SHP77 (cell line): ENCODE measurements at regions not wholly inside any gene's neighbourhood (a gene's known extent, or its start where the extent isn't known, plus 50 kb on each side); places are given as distances from the start of the nearest gene placed in this dataset.
"Not testable (repeated sequence)": the region's sequence is repeated elsewhere in the genome, so short reads cannot be mapped to it uniquely, and the experiment has no call there.

ENCODE experiments used
- DNase-seq, 2 experiments: peaks; one replicate each; lab custom pipeline; 2025; lab: John Stamatoyannopoulos, UW

DNA sequence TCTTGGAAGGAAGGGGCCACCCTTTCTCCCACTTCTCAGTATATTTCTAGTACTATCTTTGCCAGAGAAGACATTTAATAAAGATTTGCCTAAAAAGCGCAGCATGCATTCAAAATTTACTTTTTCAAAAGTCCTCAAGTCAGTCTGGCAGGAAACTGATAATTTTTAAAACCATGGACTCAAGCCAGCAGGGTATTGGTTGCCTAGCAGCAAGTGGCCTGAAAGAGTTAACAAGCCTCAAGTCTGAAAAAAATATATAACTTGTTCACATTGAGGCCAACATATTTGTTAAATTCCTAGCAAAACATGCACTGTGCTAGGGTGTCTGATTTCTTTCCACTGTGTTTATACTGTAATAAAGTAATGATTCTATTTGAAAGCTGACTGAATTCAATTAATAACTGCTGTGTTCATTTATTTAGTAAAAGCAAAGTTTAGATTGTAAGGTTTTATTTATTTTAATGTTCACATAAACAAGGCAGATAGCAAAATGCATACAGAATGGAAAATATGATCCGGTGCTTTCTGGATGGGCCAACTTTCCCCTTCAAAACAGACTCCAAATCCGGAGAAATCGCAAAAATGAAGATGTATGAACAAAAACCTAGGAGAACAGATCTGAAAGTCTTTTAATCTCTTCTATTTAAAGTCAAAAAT lies 218.5 kb upstream of the FGF13 start:
- DNase-seq, result no peak

GRCh38 chrX:138928737-138929459 lies 217.4 kb upstream of the FGF13 start:
- DNase-seq, result no peak

DNA sequence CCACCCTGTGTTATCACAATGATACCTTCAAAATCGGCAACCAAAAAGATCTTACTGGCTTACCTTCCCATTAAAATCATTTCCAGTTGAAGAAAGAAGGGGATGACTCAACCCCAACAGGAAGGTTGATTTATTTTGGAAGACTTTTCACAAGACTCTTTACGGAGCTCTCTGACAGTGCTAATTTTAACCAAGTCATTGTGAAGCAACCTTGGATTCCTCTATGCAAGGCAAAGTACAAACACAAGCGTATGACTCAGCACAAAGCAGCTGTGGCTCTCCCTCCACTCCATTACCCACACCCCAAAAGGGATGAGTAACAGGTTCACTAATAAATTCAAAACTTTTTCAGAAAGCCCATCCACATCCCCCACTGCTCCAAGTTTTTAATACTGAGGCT lies 213.8 kb upstream of the FGF13 start:
- no peak for DNase-seq

DNA sequence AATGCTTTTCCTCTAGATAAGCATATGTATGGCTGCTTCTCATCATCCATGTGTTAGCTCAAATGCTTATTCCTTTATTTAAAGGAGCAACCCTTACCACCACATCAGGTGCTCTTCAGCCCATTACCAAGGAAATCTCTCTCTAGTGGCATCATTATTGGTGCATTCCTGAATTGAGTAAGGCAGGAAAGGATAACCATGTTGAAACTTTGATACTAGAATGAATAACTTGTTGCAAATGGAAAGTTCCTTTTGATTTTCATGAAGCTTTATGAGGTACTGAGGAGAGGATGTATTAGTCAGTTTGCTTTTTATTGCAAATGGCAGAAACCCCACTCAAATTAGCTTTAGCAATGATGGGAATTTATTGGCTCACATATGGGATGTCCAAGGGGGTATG lies 212.3 kb upstream of the FGF13 start:
- DNase-seq, result no peak

DNA sequence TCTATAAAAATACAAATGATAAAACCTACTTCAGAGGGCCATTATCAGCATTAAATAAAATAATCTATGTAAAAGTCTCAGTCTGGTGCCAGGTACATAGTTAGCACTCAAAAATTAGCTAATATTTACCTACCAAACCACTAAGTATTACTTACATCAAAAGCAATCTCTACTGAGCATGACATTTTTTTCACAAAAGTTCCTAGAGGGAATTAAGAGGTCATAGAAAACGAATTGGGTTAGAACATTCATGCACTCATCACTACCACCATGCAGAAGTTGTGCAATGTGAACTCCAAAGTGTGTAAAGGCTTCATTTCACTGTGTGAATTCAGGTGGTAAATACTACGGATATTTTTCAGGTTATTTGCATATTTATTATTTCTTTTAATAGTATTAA lies 209.5 kb upstream of the FGF13 start:
- DNase-seq, result no peak

- no peak for DNase-seq
Observed at GRCh38 chrX:138917781-138918180, 206.3 kb upstream of the FGF13 start.

GRCh38 chrX:138914767-138915166 lies 203.2 kb upstream of the FGF13 start:
- DNase-seq, result no peak

- DNase-seq, result no peak
Observed at GRCh38 chrX:138908577-138908976, 197.1 kb upstream of the FGF13 start.

GRCh38 chrX:138897621-138898492 lies 186.3 kb upstream of the FGF13 start:
- DNase-seq, result no peak

- DNase-seq, result no peak
Observed at GRCh38 chrX:138890491-138890890, 179.0 kb upstream of the FGF13 start.

GRCh38 chrX:138889149-138889548 lies 177.6 kb upstream of the FGF13 start:
- DNase-seq, result no peak

DNA sequence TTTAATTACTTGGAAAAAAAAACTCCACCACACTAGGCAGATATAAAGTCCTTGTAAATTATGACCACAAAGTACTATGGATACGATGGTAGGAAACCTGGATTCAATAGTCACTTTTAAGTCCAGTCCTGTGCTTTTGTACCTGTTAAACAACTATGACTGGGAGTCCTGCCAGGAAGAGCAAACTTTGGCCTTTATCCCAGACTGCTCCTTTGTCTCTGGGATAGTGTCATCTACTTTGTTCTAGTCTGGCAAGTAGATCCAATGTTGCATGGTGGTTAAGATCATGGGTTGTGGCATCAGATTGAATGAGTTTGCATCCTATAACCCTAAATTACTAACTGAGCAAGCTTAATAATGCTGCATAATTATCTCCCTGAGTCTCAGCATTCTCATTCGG lies 175.3 kb upstream of the FGF13 start:
- DNase-seq, result no peak

DNA sequence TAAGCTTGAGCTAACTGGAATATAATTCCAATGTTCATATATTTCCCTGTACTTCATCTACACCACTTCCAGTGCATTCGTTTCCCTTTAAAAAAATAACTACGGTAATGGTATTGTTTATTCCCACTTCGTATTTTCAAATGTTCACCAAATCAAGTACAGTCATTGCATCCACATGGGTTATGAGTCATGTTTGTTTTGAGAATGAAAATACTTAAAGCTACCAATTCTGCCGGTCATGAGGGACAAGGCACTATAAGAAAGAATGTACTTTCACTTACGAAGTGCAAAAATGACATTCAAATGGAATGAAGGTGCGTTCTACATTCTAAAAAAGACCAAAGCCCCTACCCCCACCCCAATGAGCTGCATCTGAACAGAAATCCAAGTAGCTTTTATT lies 174.4 kb upstream of the FGF13 start:
- no peak for DNase-seq

GRCh38 chrX:138880293-138880692 lies 168.8 kb upstream of the FGF13 start:
- DNase-seq, result not testable (repeated sequence)

DNA sequence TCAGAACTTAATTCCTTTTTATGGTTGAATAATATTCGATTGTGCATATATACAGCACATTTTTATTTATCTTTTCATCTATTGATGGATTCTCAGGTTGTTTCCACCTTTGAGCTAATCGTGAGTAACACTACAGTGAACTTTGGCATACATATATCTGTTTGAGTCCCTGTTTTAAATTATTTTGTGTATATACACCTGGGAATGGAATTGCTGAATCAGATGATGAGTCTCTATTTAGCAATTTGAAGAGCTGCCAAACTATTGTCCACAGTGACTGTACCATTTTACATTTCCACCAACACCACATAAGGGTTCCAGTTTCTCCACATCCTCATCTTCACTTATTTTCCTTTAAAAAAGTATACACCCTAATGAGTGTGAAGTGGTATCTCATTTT lies 166.2 kb upstream of the FGF13 start:
- DNase-seq, result no peak

- DNase-seq, result no peak
Observed at GRCh38 chrX:138875472-138875871, 164.0 kb upstream of the FGF13 start.

DNA sequence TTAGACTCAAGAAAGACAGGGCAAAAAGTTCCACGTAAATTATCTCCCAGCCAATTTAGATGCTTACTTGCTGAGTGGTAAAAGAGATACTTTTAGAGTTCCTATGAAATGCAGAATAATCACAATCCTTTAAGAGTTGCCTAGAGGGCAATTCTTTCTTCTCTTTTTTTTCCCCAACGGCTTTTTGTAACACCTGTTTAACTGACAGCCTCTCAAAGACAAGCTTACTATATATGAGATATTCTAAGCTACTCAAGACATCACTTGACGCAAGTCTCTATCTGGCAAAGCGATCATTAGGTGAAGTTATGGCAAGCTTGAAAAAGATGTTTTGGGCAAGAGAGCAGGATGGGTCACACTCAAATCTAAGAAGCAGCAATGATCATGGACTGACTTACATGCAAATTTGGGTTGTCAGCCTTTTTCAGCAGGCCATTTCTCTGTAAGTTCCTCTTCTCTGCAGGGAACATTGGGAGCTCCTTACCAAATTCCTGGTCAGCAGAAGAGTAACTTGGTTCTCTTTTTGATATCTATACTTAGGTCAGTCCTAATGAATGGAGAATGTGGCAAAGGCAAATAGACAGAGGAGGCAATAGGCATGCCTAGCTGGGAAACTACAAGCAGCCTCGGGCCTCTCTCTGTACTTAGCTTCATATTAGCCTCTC lies 162.9 kb upstream of the FGF13 start:
- DNase-seq, result no peak

- not testable (repeated sequence) for DNase-seq
Observed at GRCh38 chrX:138873640-138874039, 162.1 kb upstream of the FGF13 start.

DNA sequence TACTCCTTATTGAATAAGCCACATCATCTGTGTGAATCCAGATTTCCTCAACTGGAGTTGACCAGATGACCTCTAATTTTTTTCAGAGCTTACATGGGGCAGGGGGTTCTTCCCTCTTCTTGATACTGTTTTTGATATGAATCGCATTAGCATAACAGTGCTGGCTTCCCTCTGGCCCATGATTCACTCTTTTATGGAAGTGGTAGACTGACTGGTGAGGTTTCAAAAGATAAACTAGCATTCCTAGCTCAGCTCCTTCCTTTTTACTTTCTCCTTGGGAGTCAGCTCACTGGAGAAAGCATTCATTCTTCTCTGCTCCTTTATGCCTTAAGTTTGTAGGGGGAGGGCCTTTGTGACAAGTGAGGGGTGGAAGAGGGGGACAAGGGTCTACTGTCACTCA lies 161.0 kb upstream of the FGF13 start:
- no peak for DNase-seq

- no peak for DNase-seq
Observed at GRCh38 chrX:138871739-138872138, 160.2 kb upstream of the FGF13 start.

DNA sequence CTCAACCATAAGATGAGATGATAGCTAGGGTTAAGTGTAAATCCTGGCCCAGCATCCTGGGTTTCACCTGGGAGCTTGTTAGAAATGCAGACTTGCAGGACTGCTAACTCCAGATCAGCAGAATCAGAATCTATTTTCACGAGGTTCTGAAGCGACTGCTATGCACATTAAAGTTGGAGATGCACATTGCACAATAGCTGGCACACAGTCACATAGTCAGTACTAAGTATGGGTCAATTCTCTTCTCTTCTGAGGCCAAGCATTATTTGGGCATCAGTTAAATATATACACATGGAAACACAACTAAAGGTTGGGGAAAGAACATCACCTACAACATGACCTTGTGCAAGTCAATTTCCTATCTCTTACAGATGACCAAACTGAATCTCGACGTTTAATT lies 155.1 kb upstream of the FGF13 start:
- DNase-seq, result no peak

GRCh38 chrX:138865093-138865649 lies 153.7 kb upstream of the FGF13 start:
- DNase-seq, result no peak
